Astrocyte (in vitro differentiated cells and primary cell): ENCODE measurements at regions not wholly inside any gene's neighbourhood (a gene's known extent, or its start where the extent isn't known, plus 50 kb on each side); places are given as distances from the start of the nearest gene placed in this dataset.

Experiments used
- DNase-seq: peaks from one replicate; pipeline ENCODE4 v3.0.0-alpha.2; 2010; ENCODE audit warnings: low read depth
- FAIRE-seq: peaks from 2 replicates; lab custom pipeline; 2011; peaks lifted over from hg19 to GRCh38; lab: Jason Lieb, UNC
- H2AFZ ChIP-seq: 2 replicates; pipeline ENCODE4 v1.6.0; 2012; ENCODE audit warnings: low read depth, low read length, inconsistent platforms
- H3K27ac ChIP-seq: 2 replicates; pipeline ENCODE4 v1.5.1; 2011; ENCODE audit warnings: low read depth, low read length, inconsistent platforms
- H3K27me3 ChIP-seq: 2 replicates; pipeline ENCODE4 v1.6.0; 2011; ENCODE audit warnings: low read length, inconsistent platforms; ENCODE audit not compliant: insufficient read depth
- H3K36me3 ChIP-seq: 2 replicates; pipeline ENCODE4 v1.5.1; 2011; ENCODE audit warnings: low read length, inconsistent platforms; ENCODE audit not compliant: insufficient read depth
- H3K4me1 ChIP-seq: 2 replicates; pipeline ENCODE4 v1.5.1; 2011; ENCODE audit warnings: low read length, inconsistent platforms; ENCODE audit not compliant: insufficient read depth
- H3K4me2 ChIP-seq: 2 replicates; pipeline ENCODE4 v1.6.0; 2012; ENCODE audit warnings: low read length, inconsistent platforms
- H3K4me3 ChIP-seq: 2 replicates; pipeline ENCODE4 v1.5.1; 2011; ENCODE audit warnings: low read depth, mild to moderate bottlenecking, low read length, inconsistent platforms; ENCODE audit not compliant: insufficient read depth
- H3K79me2 ChIP-seq: 2 replicates; pipeline ENCODE4 v1.6.0; 2012; ENCODE audit warnings: mild to moderate bottlenecking, low read length, inconsistent platforms; ENCODE audit not compliant: insufficient read depth
- H3K9ac ChIP-seq: 2 replicates; pipeline ENCODE4 v1.6.0; 2012; ENCODE audit warnings: mild to moderate bottlenecking, low read length, inconsistent platforms
- H3K9me3 ChIP-seq: 2 replicates; pipeline ENCODE4 v1.5.1; 2012; ENCODE audit warnings: low read depth, mild to moderate bottlenecking, low read length, inconsistent platforms; ENCODE audit not compliant: insufficient read depth
- H4K20me1 ChIP-seq: 2 replicates; pipeline ENCODE4 v1.6.0; 2012; ENCODE audit warnings: low read length, inconsistent platforms; ENCODE audit not compliant: insufficient read depth
- H3K27ac Mint-ChIP-seq: one replicate; pipeline ENCODE4 v1.8.0; 2021; ENCODE audit warnings: mild to moderate bottlenecking, mixed read lengths; ENCODE audit not compliant: unreplicated experiment
- H3K27me3 Mint-ChIP-seq: one replicate; pipeline ENCODE4 v1.8.0; 2021; ENCODE audit warnings: low read depth, mixed read lengths; ENCODE audit not compliant: unreplicated experiment
- H3K36me3 Mint-ChIP-seq: one replicate; pipeline ENCODE4 v1.8.0; 2021; ENCODE audit warnings: low read depth, mixed read lengths; ENCODE audit not compliant: unreplicated experiment
- H3K4me1 Mint-ChIP-seq: one replicate; pipeline ENCODE4 v1.8.0; 2021; ENCODE audit warnings: low read depth, mixed read lengths; ENCODE audit not compliant: unreplicated experiment
- H3K4me3 Mint-ChIP-seq: one replicate; pipeline ENCODE4 v1.8.0; 2021; ENCODE audit warnings: mild to moderate bottlenecking, moderate library complexity, mixed read lengths; ENCODE audit not compliant: unreplicated experiment
- H3K9me3 Mint-ChIP-seq: one replicate; pipeline ENCODE4 v1.8.0; 2021; ENCODE audit warnings: mild to moderate bottlenecking, mixed read lengths; ENCODE audit not compliant: unreplicated experiment
- EZH2 ChIP-seq: IDR thresholded peaks from 2 replicates; pipeline ENCODE4 v1.6.1; 2012; ENCODE audit warnings: mild to moderate bottlenecking, low read length, inconsistent platforms; ENCODE audit not compliant: insufficient read depth
- TF ChIP-seq, protein P1 (sequence below): IDR thresholded peaks from 2 replicates; pipeline ENCODE4 v1.5.1; 2011; ENCODE audit warnings: low read depth, mild to moderate bottlenecking, inconsistent platforms, low read length, moderate library complexity; ENCODE audit not compliant: insufficient read depth

DNA sequence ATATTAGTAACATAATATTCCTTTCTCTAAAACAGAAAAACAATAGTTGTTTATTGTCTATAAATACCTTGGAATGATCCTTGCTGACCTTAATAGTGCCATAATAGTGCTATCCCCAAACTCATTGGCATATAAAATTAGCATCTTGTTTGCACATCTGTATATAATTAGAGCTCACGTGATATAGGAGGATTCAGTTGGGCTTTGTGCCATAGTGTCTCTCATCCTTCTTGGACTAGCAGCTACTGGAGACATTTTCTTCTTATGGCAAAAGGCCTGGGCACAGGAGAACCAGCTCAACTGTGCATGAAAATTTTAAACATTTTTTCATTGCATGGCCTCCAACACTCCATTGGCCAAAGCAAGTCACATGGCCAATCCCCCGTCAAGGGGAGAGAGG is 342.5 kb downstream of the SPATA31D1 start:
- TF ChIP-seq, protein P1, sequence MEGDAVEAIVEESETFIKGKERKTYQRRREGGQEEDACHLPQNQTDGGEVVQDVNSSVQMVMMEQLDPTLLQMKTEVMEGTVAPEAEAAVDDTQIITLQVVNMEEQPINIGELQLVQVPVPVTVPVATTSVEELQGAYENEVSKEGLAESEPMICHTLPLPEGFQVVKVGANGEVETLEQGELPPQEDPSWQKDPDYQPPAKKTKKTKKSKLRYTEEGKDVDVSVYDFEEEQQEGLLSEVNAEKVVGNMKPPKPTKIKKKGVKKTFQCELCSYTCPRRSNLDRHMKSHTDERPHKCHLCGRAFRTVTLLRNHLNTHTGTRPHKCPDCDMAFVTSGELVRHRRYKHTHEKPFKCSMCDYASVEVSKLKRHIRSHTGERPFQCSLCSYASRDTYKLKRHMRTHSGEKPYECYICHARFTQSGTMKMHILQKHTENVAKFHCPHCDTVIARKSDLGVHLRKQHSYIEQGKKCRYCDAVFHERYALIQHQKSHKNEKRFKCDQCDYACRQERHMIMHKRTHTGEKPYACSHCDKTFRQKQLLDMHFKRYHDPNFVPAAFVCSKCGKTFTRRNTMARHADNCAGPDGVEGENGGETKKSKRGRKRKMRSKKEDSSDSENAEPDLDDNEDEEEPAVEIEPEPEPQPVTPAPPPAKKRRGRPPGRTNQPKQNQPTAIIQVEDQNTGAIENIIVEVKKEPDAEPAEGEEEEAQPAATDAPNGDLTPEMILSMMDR: no peak
- TF ChIP-seq EZH2: no peak
- no peaks in the 10 kb centered on the region for H4K20me1 ChIP-seq
- H3K79me2 ChIP-seq: no peaks in the 10 kb centered on the region
- FAIRE-seq (no peak), DNase-seq (no peak)
- H3K36me3 ChIP-seq: no peaks in the 10 kb centered on the region
- H3K27ac ChIP-seq: peak overlapping the region; percentile 61
- H3K27me3 ChIP-seq: no peaks in the 10 kb centered on the region
- H3K9ac ChIP-seq: no peak overlapping the region
- Mint-ChIP-seq H3K4me3 (no peak overlapping the region), H3K27me3 (no peaks in the 10 kb centered on the region), H3K4me1 (peaks cover 27% of the 10 kb centered on the region), H3K36me3 (no peaks in the 10 kb centered on the region), H3K9me3 (peaks cover 6% of the 10 kb centered on the region), H3K27ac (no peak overlapping the region)
- H2AFZ ChIP-seq: no peak overlapping the region
- no peak overlapping the region for H3K4me3 ChIP-seq
- H3K9me3 ChIP-seq: no peaks in the 10 kb centered on the region
- H3K4me2 ChIP-seq: no peak overlapping the region
- H3K4me1 ChIP-seq: peaks cover 26% of the 10 kb centered on the region

DNA sequence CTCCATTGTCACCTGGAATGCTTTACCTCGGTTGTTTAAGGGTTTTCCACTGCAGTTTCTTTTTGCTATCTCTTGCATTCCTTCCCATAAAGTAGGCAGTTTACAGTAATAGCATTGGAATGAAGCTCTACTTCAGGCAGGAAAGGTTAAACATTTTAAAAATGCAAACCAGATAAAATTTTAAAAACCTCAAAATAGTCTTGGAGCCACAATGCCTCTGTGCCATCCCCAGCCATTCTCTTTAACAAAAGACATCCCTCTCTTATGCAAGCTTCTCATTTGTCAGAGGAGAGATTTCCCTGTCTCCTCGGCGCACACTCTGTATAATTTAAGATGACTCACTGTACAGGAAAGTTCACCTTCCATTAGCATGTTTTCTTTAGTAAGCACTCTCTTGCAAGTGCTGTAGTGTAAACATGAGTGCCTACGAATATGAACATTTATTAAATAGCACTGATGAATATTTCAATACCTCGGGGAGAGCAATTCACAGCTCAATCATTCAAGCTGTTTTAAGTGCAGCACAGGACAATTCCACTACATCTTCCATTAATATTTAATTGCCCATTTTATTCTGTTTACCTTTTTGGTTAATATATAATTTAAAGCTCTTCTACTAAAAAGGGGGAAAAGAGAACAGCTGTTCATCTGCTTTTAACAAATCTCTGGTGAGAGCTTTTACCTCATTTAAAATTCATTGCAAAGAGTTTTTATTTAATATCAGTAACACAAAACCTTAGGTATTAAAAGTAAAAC is 343.6 kb downstream of the SPATA31D1 start:
- Histone ChIP-seq H3K9ac (peak overlapping the region; percentile 15), H3K9me3 (no peaks in the 10 kb centered on the region), H3K4me1 (peaks cover 26% of the 10 kb centered on the region), H3K27ac (peak overlapping the region; percentile 61), H3K27me3 (no peaks in the 10 kb centered on the region), H2AFZ (peak overlapping the region; percentile 57), H3K79me2 (no peaks in the 10 kb centered on the region), H4K20me1 (no peaks in the 10 kb centered on the region), H3K4me2 (peak overlapping the region; percentile 68), H3K4me3 (peak overlapping the region; percentile 13), H3K36me3 (no peaks in the 10 kb centered on the region)
- DNase-seq (peak; percentile 97), FAIRE-seq (no peak)
- TF ChIP-seq, protein P1: no peak
- TF ChIP-seq EZH2: no peak
- H3K27me3 Mint-ChIP-seq: no peaks in the 10 kb centered on the region
- H3K9me3 Mint-ChIP-seq: peaks cover under 1% of the 10 kb centered on the region
- H3K4me3 Mint-ChIP-seq: no peak overlapping the region
- peaks cover 27% of the 10 kb centered on the region for H3K4me1 Mint-ChIP-seq
- no peaks in the 10 kb centered on the region for H3K36me3 Mint-ChIP-seq
- H3K27ac Mint-ChIP-seq: peak overlapping the region; percentile 48

DNA sequence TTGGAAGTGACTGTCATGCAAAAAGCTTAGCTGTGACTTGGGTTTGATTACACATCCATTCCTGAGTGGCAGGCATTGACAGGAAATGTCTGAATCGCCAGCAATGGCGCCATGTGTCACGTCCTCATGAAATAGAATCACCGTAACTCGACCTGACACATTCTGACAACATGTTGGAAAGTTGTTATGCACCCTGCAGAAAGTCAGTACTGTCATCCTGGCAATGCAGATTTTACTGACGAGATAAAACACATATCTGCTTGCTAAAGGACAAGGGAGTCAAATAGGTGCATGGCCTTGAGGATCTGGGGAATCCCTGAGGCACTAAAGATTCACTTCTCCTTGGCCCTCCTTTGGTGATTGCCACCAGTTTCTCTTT is 344.2 kb downstream of the SPATA31D1 start:
- Histone ChIP-seq H3K27me3 (no peaks in the 10 kb centered on the region), H3K9me3 (no peaks in the 10 kb centered on the region), H3K27ac (peak overlapping the region; percentile 61), H3K79me2 (no peaks in the 10 kb centered on the region), H3K4me3 (no peak overlapping the region), H3K4me2 (peak overlapping the region; percentile 68), H2AFZ (peak overlapping the region; percentile 57), H3K36me3 (no peaks in the 10 kb centered on the region), H4K20me1 (no peaks in the 10 kb centered on the region), H3K9ac (peak overlapping the region; percentile 1), H3K4me1 (peaks cover 26% of the 10 kb centered on the region)
- Mint-ChIP-seq H3K4me1 (peaks cover 27% of the 10 kb centered on the region), H3K9me3 (no peaks in the 10 kb centered on the region), H3K27ac (no peak overlapping the region), H3K4me3 (no peak overlapping the region), H3K27me3 (no peaks in the 10 kb centered on the region), H3K36me3 (no peaks in the 10 kb centered on the region)
- DNase-seq: no peak
- no peak for FAIRE-seq
- TF ChIP-seq EZH2: no peak
- TF ChIP-seq, protein P1: no peak
